ENCODE measurements at regions not wholly inside any gene's neighbourhood (a gene's known extent, or its start where the extent isn't known, plus 50 kb on each side); places are given as distances from the start of the nearest gene placed in this dataset.

- Histone ChIP-seq H3K36me3 (no peaks in the 10 kb centered on the region), H3K9me3 (ENCODE audit: severe bottlenecking) (no peaks in the 10 kb centered on the region), H3K27ac (no peak overlapping the region), H3K27me3 (ENCODE audit: insufficient read depth, low read depth, severe bottlenecking) (no peaks in the 10 kb centered on the region), H3K4me3 (ENCODE audit: low read depth, low read length) (no peak overlapping the region)
- TF ChIP-seq CTCF (IDR thresholded peaks at IDR 0.05; ENCODE audit: low read depth, low read length) = no peak
- no peak for DNase-seq
Measured at GRCh38 chr12:60180298-60180697, 584.5 kb downstream of the SLC16A7 start.

- no peaks in the 10 kb centered on the region for H3K27me3 ChIP-seq (ENCODE audit: insufficient read depth, low read depth, severe bottlenecking)
- no peaks in the 10 kb centered on the region for H3K36me3 ChIP-seq
- no peak for TF ChIP-seq CTCF (IDR thresholded peaks at IDR 0.05; ENCODE audit: low read depth, low read length)
- no peak overlapping the region for H3K4me3 ChIP-seq (ENCODE audit: low read depth, low read length)
- H3K9me3 ChIP-seq (ENCODE audit: severe bottlenecking) = no peaks in the 10 kb centered on the region
- H3K27ac ChIP-seq = no peak overlapping the region
- no peak for DNase-seq
Measured at GRCh38 chr12:60182354-60182753, 586.5 kb downstream of the SLC16A7 start.

- no peaks in the 10 kb centered on the region for H3K27me3 ChIP-seq (ENCODE audit: insufficient read depth, low read depth, severe bottlenecking)
- no peaks in the 10 kb centered on the region for H3K9me3 ChIP-seq (ENCODE audit: severe bottlenecking)
- no peak overlapping the region for H3K27ac ChIP-seq
- TF ChIP-seq CTCF (IDR thresholded peaks at IDR 0.05; ENCODE audit: low read depth, low read length) = no peak
- no peak for DNase-seq
- H3K36me3 ChIP-seq = no peaks in the 10 kb centered on the region
- H3K4me3 ChIP-seq (ENCODE audit: low read depth, low read length) = no peak overlapping the region
Measured at GRCh38 chr12:60184096-60184495, 588.3 kb downstream of the SLC16A7 start.

GRCh38 chr12:60185060-60185459 is 589.2 kb downstream of the SLC16A7 start:
- no peak for TF ChIP-seq CTCF (IDR thresholded peaks at IDR 0.05; ENCODE audit: low read depth, low read length)
- Histone ChIP-seq H3K27ac (no peak overlapping the region), H3K4me3 (ENCODE audit: low read depth, low read length) (no peak overlapping the region), H3K36me3 (no peaks in the 10 kb centered on the region), H3K9me3 (ENCODE audit: severe bottlenecking) (no peaks in the 10 kb centered on the region), H3K27me3 (ENCODE audit: insufficient read depth, low read depth, severe bottlenecking) (no peaks in the 10 kb centered on the region)
- DNase-seq = no peak

- Histone ChIP-seq H3K27ac (no peak overlapping the region), H3K27me3 (ENCODE audit: insufficient read depth, low read depth, severe bottlenecking) (no peaks in the 10 kb centered on the region), H3K4me3 (ENCODE audit: low read depth, low read length) (no peak overlapping the region), H3K9me3 (ENCODE audit: severe bottlenecking) (no peaks in the 10 kb centered on the region), H3K36me3 (no peaks in the 10 kb centered on the region)
- no peak for DNase-seq
- no peak for TF ChIP-seq CTCF (IDR thresholded peaks at IDR 0.05; ENCODE audit: low read depth, low read length)
Measured at GRCh38 chr12:60191271-60191670, 595.4 kb downstream of the SLC16A7 start.

- Histone ChIP-seq H3K4me3 (ENCODE audit: low read depth, low read length) (no peak overlapping the region), H3K9me3 (ENCODE audit: severe bottlenecking) (no peaks in the 10 kb centered on the region), H3K27me3 (ENCODE audit: insufficient read depth, low read depth, severe bottlenecking) (no peaks in the 10 kb centered on the region), H3K36me3 (no peaks in the 10 kb centered on the region), H3K27ac (no peak overlapping the region)
- no peak for DNase-seq
- no peak for TF ChIP-seq CTCF (IDR thresholded peaks at IDR 0.05; ENCODE audit: low read depth, low read length)
Measured at GRCh38 chr12:60191676-60192359, 596.0 kb downstream of the SLC16A7 start.

Measured in WERI-Rb-1 (cell line).